WTC11 (cell line): ENCODE measurements at regions not wholly inside any gene's neighbourhood (a gene's known extent, or its start where the extent isn't known, plus 50 kb on each side); places are given as distances from the start of the nearest gene placed in this dataset.

Experiments used
- CTCF ChIP-seq: fragments of 200-600 bp; IDR thresholded peaks from 2 replicates; pipeline ENCODE4 v1.8.0; 2022; ENCODE audit warnings: antibody characterized with exemption
- ETV6 ChIP-seq: sonication (generic); formaldehyde crosslinking; IDR thresholded peaks from 2 replicates; pipeline ENCODE4 v1.8.1; 2022; ENCODE audit warnings: mild to moderate bottlenecking, missing genetic modification reagents
- NR2C2 ChIP-seq: sonication (generic); formaldehyde crosslinking; IDR thresholded peaks from 2 replicates; pipeline ENCODE4 v1.8.0; 2022; ENCODE audit warnings: mild to moderate bottlenecking, missing genetic modification reagents
- TF ChIP-seq, protein P1 (sequence below): sonication (generic); formaldehyde crosslinking; IDR thresholded peaks from 2 replicates; pipeline ENCODE4 v1.8.1; 2023; ENCODE audit warnings: mild to moderate bottlenecking, missing genetic modification reagents, moderate library complexity
- TF ChIP-seq, protein P2 (sequence below): sonication (generic); formaldehyde crosslinking; IDR thresholded peaks from 2 replicates; pipeline ENCODE4 v1.8.1; 2023; ENCODE audit warnings: mild to moderate bottlenecking, moderate library complexity, missing genetic modification reagents

GRCh38 chr6:67433124-67433523, 1202.0 kb upstream of the ADGRB3 start:
- no peak for TF ChIP-seq CTCF
- TF ChIP-seq, protein P1, sequence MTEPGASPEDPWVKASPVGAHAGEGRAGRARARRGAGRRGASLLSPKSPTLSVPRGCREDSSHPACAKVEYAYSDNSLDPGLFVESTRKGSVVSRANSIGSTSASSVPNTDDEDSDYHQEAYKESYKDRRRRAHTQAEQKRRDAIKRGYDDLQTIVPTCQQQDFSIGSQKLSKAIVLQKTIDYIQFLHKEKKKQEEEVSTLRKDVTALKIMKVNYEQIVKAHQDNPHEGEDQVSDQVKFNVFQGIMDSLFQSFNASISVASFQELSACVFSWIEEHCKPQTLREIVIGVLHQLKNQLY (CRISPR knock-in tag), result no peak
- no peak for TF ChIP-seq ETV6 (CRISPR knock-in tag)
- no peak for TF ChIP-seq NR2C2 (CRISPR knock-in tag)
- TF ChIP-seq, protein P2, sequence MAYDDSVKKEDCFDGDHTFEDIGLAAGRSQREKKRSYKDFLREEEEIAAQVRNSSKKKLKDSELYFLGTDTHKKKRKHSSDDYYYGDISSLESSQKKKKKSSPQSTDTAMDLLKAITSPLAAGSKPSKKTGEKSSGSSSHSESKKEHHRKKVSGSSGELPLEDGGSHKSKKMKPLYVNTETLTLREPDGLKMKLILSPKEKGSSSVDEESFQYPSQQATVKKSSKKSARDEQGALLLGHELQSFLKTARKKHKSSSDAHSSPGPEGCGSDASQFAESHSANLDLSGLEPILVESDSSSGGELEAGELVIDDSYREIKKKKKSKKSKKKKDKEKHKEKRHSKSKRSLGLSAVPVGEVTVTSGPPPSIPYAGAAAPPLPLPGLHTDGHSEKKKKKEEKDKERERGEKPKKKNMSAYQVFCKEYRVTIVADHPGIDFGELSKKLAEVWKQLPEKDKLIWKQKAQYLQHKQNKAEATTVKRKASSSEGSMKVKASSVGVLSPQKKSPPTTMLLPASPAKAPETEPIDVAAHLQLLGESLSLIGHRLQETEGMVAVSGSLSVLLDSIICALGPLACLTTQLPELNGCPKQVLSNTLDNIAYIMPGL (CRISPR knock-in tag), result no peak
